ENCODE measurements at regions not wholly inside any gene's neighbourhood (a gene's known extent, or its start where the extent isn't known, plus 50 kb on each side); places are given as distances from the start of the nearest gene placed in this dataset.

- no peak for DNase-seq
Observed at GRCh38 chr15:46763091-46763490, 954.2 kb upstream of the SEMA6D start.

DNA sequence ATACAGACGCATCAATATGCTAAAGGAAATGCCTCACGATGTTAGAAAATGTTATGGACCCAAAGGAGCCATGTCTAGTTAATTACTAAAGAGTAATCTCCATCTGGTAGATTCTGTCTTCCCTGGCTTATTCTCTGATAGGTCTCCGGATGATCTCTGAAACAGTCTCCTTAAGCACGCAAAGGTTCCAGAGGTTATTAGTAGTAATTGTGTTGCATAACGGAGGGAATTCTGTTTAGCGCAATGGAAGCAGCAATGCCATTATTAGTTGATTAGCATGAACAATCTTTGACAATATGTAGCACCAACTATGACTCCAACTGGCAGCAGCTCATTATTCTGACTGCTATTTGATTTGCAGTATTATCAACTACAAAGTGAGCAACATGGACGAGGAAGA lies 952.5 kb upstream of the SEMA6D start:
- DNase-seq = no peak

GRCh38 chr15:46766021-46766420 lies 951.3 kb upstream of the SEMA6D start:
- no peak for DNase-seq

GRCh38 chr15:46768287-46768686 lies 949.0 kb upstream of the SEMA6D start:
- DNase-seq = no peak

- no peak for DNase-seq
Observed at GRCh38 chr15:46773016-46773415, 944.3 kb upstream of the SEMA6D start.

GRCh38 chr15:46778876-46779275 lies 938.4 kb upstream of the SEMA6D start:
- no peak for DNase-seq

- no peak for DNase-seq
Observed at GRCh38 chr15:46786590-46787285, 930.6 kb upstream of the SEMA6D start.

DNA sequence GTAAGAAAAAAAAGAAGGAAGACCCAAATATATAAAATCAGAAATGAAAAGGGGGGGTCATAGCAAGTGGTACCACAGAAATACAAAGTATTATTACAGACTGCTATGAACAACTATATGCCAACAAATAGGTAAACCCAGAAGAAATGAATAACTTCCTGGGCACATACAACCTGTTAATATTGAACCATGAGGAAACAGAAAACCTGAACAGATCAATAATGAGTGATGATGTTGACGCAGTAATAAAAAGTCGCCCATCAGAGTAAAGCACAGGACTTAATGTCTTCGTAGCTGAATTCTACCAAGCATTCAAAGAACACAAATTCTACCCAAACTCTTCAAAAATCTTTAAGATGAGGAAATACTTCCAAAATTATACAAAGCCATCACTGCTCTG lies 921.6 kb upstream of the SEMA6D start:
- no peak for DNase-seq

GRCh38 chr15:46808834-46809233 lies 908.5 kb upstream of the SEMA6D start:
- no peak for DNase-seq

GRCh38 chr15:46815240-46815639 lies 902.1 kb upstream of the SEMA6D start:
- DNase-seq = no peak

DNA sequence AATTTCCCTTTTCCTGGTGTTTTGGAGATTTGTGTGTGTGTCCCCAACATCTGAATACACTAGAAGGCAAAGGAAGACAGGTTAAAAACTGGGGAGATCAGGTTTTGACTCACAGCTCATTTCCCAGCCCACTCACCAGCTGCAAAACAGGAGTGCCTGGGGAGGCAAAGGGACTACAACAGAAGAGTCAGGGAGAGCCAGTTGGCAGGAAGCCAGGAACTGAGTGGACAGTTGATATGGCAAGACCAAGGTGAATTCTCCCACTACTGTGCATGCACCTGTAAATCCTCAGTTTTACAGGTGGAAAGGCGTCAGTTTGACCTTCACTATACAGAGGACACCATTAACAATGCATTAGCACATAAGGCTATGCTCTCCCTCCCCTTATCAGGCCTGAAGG lies 901.5 kb upstream of the SEMA6D start:
- DNase-seq = no peak

DNA sequence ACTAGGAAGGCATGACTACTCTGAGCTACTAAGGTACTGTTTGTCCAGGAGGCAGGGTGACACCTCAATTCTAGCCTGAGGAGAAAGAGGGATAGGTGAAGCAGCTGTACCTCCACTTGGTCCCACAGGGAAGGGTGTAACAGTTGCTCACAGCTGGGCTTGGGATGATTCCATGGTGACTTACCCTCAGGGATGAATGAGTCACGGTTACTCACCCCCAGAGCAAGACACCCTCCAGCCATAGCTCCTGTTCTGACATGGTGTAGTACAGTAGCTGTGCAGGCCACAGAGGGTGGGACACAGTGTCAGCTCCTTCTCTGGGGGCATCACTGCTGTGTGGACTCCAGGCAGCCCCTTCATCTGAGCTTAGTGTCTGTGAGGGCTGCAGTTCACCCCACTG lies 868.6 kb upstream of the SEMA6D start:
- DNase-seq = no peak

DNA sequence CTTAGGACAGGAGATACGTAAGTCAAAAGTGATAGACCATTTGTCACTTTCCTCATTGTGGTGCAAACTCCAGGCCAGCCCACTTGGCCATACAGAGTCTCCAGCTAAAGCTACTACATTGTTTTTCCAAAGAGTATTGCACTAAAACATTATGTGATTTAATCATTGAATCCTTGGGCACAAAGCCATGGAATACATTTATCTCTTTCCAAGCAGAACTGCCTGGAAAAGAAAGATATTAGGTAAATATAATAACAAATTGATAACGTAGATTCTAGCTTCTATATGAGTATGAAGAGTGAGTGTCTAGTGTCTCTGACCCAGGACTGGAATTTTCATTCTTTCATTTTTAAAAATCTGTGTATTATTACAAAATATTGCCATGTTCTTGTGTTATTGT lies 863.7 kb upstream of the SEMA6D start:
- DNase-seq = no peak

DNA sequence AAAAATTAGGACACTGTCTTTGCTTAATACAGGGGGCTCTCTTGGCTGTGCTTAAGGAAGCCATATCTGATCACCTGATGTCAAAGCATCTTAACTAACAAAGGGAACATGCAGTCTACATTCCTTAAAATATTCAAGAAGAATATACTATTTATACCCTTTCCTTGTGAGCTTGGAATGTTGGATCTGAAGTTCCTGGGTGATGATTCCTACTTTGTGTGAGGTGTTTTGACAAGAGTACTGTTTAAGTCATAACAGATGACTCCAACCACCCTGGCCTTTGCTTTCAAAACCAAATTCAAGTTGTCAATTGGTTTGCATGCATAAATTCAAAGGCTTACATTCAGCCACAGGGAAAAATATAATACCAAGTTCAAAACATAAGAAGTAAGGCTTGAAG lies 862.7 kb upstream of the SEMA6D start:
- no peak for DNase-seq

DNA sequence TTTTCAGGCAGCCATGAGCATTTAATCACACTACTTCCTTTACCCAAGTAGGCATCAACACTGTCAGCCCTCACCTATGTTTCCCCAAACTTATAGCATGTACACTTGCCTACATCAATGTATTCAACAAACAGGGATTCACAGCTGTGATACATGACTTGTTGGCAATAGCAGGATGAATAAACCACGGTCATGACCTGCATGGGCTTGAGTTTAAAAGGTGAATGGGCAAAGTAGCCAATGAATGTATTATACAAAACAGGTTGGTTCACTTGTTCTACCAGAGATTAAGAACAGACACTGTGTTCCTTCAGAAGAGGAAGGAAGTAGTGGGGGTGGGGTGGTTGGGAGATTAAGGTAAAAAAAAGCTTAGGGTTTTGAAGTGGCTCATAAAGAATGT lies 861.9 kb upstream of the SEMA6D start:
- DNase-seq = no peak

GRCh38 chr15:46856839-46857502 lies 860.3 kb upstream of the SEMA6D start:
- DNase-seq = no peak

DNA sequence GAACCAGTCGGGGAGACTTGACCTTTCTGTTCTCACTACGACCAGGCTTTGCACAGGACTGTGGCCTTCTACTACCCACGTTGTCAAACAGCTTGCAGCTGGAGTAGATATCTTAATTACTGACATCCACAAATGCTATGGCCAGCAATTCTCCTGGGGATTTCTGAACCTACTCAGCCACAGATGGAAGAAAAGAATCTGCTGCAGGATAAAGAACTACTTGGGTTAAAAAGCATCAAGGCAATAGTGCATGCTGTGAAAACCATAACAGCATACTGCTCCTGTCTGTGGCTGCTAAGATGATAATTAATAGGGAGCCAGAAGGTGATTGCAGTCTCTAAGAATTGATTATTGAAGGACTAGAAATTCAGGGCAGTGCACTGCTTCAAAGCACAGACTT lies 859.2 kb upstream of the SEMA6D start:
- DNase-seq = no peak

DNA sequence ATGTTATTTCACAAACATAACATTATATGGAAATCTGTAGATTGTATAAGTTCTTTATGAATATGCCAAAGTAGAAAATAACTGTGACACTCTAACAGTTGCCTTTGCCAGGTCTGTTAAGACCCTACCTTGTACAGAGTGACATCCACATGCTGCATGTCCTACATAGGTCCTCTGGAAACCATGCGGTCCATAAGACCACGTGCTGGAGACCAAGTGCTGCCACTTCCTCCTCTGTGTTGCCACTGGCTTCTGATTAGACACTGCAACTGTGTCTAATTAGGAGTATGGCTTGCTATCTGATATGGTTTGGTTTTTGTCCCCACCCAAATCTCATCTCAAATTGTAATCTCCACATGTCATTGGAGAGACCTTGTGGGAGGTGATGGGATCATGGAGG lies 855.5 kb upstream of the SEMA6D start:
- DNase-seq = no peak

DNA sequence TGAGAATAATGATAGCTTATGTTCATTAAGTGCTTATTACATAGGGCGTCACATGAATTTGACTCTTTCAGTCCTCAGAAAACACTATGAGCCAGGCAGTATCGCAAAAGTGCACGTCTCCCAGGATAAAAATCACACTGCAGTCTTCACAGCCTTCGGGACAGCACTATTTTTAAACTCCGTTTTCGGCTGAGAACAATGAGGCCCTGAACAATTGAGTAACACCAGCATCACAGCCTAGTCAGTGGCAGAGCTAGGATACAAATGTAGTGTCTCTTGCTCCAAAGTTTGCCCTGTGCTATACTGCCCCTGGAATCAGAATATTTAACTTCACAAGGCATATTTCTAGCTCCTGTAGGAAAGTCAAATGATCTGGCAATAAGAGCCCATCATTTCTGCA lies 852.1 kb upstream of the SEMA6D start:
- no peak for DNase-seq

GRCh38 chr15:46872286-46872980 lies 844.9 kb upstream of the SEMA6D start:
- no peak for DNase-seq

DNA sequence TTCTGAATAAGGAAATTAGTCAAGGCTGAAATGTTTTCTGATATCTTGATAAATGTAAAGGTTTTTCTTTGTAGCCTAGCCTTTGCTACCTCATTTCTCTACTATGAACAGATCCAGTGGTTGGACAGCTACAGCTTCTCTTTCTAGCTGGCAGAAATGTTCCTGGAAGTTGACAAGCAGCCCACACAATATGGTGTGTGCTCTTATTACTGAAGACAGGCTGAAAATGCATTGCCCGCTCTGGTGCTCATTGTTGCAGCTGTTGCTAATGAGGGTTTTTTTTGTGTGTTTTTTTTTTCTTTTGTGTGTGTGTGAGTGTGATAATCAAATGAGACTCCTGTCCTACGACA lies 844.3 kb upstream of the SEMA6D start:
- no peak for DNase-seq

DNA sequence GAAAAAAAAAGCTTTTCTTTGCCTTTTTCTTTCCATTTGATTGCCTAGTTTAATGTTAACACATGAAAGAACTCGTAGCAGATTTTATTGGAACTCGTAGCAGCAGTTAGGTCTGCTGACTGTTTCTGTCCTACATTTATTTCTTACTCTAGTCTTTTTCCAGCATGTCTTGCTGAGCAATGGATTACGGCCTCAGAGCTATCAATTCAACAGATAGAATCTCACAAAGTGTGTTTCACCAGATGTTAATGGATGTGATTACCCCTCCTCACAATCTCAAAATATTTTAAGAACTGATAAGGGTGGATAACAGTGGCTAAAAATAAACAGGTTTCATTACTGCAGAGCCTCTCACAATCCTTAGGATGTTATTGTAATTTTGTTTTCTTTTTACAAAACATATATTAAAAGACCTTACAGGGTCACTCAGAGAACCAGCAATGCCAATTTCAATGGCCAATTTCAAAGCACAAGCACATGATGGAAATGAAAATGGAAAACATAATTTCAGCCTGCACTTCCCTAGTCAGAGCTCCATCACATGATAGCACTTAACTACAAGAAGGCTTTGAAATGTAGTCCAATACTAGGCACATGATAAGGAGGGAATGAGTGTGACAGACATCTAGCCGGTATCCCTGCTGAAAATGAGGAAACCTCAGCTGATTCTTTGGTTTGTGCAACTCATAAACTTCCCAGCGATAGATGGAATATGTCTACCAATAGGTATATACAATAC lies 838.1 kb upstream of the SEMA6D start:
- DNase-seq = no peak

- DNase-seq = no peak
Observed at GRCh38 chr15:46880791-46881190, 836.5 kb upstream of the SEMA6D start.

Data from right forelimb (tissue), 1 donor.